Mammary epithelial cell (primary cell): ENCODE measurements at regions not wholly inside any gene's neighbourhood (a gene's known extent, or its start where the extent isn't known, plus 50 kb on each side); places are given as distances from the start of the nearest gene placed in this dataset.

Source experiments
- CTCF ChIP-seq, 2 donors: IDR thresholded peaks in 1 of 2; conservative IDR thresholded peaks in 1 of 2; 2 replicates each; pipeline ENCODE4 v1.5.1; 2011 to 2012; ENCODE audit warnings: inconsistent platforms in 2 of 2, low read length in 2 of 2, mild to moderate bottlenecking in 2 of 2, control low read depth in 1 of 2, low read depth in 1 of 2; ENCODE audit not compliant: insufficient read depth in 1 of 2; ENCODE audit errors: extremely low read depth in 1 of 2
- EZH2 ChIP-seq: IDR thresholded peaks from 2 replicates; pipeline ENCODE4 v1.6.1; 2012; ENCODE audit warnings: low read length, inconsistent platforms, borderline replicate concordance

- TF ChIP-seq CTCF (conservative IDR thresholded peaks at IDR 0.05 in 1 of 2, IDR thresholded peaks at IDR 0.05 in 1 of 2; ENCODE audit: extremely low read depth in 1 of 2, insufficient read depth in 1 of 2, low read depth in 1 of 2, low read length in 2 of 2) (no peak), EZH2 (no peak)
These were observed 98.3 kb downstream of the TUBA3C start for GRCh38 chr13:19083340-19083739.
